ENCODE measurements at regions not wholly inside any gene's neighbourhood (a gene's known extent, or its start where the extent isn't known, plus 50 kb on each side); places are given as distances from the start of the nearest gene placed in this dataset.

- TF ChIP-seq CEBPB (tag; IDR thresholded peaks at IDR 0.05) = no peak
- TF ChIP-seq SREBF2 (CRISPR knock-in tag; IDR thresholded peaks at IDR 0.05) = no peak
- TF ChIP-seq TCF7L2 (IDR thresholded peaks at IDR 0.05; ENCODE audit: low read depth, low read length) = no peak
- TF ChIP-seq CHD4 (IDR thresholded peaks at IDR 0.05; ENCODE audit: insufficient read depth, insufficient replicate concordance, low read depth, low read length, poor library complexity, severe bottlenecking) = no peak
- TF ChIP-seq RBM25 (IDR thresholded peaks at IDR 0.05; ENCODE audit: low read depth, low read length, severe bottlenecking) = no peak
These were observed 249.3 kb upstream of the MAN1A1 start (continued) for GRCh38 chr6:119598883-119599282.

DNA sequence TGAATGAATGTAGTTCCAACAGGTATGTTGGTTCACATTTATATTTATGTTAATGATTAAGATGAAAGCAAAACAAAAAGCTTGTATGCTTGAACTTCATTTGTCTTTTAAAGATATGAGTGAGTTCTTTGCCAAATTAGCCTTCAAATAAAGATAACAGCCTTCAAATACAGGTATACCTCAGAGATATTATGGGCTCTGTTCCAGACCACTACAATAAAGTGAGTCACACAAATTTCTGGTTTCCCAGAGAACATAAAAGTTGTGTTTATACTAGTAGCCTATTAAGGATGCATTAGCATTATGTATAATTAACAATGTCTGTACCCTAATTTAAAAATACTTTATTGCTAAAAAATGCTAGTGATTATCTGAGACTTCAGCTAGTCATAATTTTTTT, 245.3 kb upstream of the MAN1A1 start:
- no peak overlapping the region for H3K9ac ChIP-seq (ENCODE audit: insufficient read depth in 1 of 2, low read depth in 2 of 2, low read length in 2 of 2)
- no peak overlapping the region for H3K4me2 ChIP-seq (ENCODE audit: insufficient read depth, low read length)
- H3K9me1 ChIP-seq (ENCODE audit: control insufficient read depth, insufficient read depth, low read length) = no peaks in the 10 kb centered on the region
- peaks cover under 1 to 6% of the 10 kb centered on the region in 2 experiments; a peak in 3 of 5 replicates for H3K4me1 ChIP-seq (replicated peaks in 1 of 2; ENCODE audit: control insufficient read depth in 2 of 2, insufficient read depth in 2 of 2, low read length in 2 of 2)
- FAIRE-seq (no peak), DNase-seq (ENCODE audit: extremely low read depth in 1 of 4, low spot score in 3 of 4) (no peak), ATAC-seq (no peak)
- H3K27me3 ChIP-seq (ENCODE audit: control insufficient read depth in 2 of 2, insufficient read depth in 2 of 2, low read length in 2 of 2) = no peaks in the 10 kb centered on the region
- H3K4me3 ChIP-seq = no peak overlapping the region
- intact Hi-C loops (cut with micrococcal nuclease) = no loop called here
- no peaks in the 10 kb centered on the region for H3K36me3 ChIP-seq (ENCODE audit: control insufficient read depth, insufficient read depth, low read length)
- no peak overlapping the region for H2AFZ ChIP-seq (ENCODE audit: low read depth, low read length)
- H3K79me2 ChIP-seq (ENCODE audit: control insufficient read depth, insufficient read depth, low read length) = no peaks in the 10 kb centered on the region
- no peak overlapping the region for H3K27ac ChIP-seq (ENCODE audit: extremely low read depth, low read depth, low read length)
- no TSS peak for BruUV-seq (replicated peaks)
- ChIA-PET CTCF (ENCODE audit: low intra/inter-chr PET ratio) (no interaction called here), POLR2A (no interaction called here)
- no peaks in the 10 kb centered on the region for H4K20me1 ChIP-seq (replicated peaks; ENCODE audit: control insufficient read depth, insufficient read depth, low read length)
- H3K9me3 ChIP-seq (replicated peaks; ENCODE audit: control insufficient read depth, insufficient read depth, low read depth, low read length) = no peaks in the 10 kb centered on the region
- in situ Hi-C loops (cut with MboI) = no loop called here
- no peak for TF ChIP-seq FOXP4 (CRISPR knock-in tag; IDR thresholded peaks at IDR 0.05; ENCODE audit: borderline replicate concordance)
- TF ChIP-seq, protein P1, sequence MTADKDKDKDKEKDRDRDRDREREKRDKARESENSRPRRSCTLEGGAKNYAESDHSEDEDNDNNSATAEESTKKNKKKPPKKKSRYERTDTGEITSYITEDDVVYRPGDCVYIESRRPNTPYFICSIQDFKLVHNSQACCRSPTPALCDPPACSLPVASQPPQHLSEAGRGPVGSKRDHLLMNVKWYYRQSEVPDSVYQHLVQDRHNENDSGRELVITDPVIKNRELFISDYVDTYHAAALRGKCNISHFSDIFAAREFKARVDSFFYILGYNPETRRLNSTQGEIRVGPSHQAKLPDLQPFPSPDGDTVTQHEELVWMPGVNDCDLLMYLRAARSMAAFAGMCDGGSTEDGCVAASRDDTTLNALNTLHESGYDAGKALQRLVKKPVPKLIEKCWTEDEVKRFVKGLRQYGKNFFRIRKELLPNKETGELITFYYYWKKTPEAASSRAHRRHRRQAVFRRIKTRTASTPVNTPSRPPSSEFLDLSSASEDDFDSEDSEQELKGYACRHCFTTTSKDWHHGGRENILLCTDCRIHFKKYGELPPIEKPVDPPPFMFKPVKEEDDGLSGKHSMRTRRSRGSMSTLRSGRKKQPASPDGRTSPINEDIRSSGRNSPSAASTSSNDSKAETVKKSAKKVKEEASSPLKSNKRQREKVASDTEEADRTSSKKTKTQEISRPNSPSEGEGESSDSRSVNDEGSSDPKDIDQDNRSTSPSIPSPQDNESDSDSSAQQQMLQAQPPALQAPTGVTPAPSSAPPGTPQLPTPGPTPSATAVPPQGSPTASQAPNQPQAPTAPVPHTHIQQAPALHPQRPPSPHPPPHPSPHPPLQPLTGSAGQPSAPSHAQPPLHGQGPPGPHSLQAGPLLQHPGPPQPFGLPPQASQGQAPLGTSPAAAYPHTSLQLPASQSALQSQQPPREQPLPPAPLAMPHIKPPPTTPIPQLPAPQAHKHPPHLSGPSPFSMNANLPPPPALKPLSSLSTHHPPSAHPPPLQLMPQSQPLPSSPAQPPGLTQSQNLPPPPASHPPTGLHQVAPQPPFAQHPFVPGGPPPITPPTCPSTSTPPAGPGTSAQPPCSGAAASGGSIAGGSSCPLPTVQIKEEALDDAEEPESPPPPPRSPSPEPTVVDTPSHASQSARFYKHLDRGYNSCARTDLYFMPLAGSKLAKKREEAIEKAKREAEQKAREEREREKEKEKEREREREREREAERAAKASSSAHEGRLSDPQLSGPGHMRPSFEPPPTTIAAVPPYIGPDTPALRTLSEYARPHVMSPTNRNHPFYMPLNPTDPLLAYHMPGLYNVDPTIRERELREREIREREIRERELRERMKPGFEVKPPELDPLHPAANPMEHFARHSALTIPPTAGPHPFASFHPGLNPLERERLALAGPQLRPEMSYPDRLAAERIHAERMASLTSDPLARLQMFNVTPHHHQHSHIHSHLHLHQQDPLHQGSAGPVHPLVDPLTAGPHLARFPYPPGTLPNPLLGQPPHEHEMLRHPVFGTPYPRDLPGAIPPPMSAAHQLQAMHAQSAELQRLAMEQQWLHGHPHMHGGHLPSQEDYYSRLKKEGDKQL (CRISPR knock-in tag; IDR thresholded peaks at IDR 0.05; ENCODE audit: borderline replicate concordance) = no peak
- TF ChIP-seq ZNF830 (CRISPR knock-in tag; IDR thresholded peaks at IDR 0.05) = no peak
- no peak for TF ChIP-seq MTA1 (IDR thresholded peaks at IDR 0.05; ENCODE audit: borderline replicate concordance)
- no peak for TF ChIP-seq FOS (IDR thresholded peaks at IDR 0.05; ENCODE audit: extremely low read depth, insufficient read length)
- TF ChIP-seq IFI16 (CRISPR knock-in tag; IDR thresholded peaks at IDR 0.05) = no peak
- TF ChIP-seq HNRNPH1 (optimal IDR thresholded peaks at IDR 0.05; ENCODE audit: low read depth, low read length) = no peak
- TF ChIP-seq, protein P2, sequence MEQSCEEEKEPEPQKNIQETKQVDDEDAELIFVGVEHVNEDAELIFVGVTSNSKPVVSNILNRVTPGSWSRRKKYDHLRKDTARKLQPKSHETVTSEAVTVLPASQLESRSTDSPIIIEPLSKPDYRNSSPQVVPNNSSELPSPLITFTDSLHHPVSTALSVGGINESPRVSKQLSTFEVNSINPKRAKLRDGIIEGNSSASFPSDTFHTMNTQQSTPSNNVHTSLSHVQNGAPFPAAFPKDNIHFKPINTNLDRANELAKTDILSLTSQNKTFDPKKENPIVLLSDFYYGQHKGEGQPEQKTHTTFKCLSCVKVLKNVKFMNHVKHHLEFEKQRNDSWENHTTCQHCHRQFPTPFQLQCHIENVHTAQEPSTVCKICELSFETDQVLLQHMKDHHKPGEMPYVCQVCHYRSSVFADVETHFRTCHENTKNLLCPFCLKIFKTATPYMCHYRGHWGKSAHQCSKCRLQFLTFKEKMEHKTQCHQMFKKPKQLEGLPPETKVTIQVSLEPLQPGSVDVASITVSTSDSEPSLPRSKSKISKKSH (CRISPR knock-in tag; IDR thresholded peaks at IDR 0.05) = no peak
- TF ChIP-seq POLR2AphosphoS2 (IDR thresholded peaks at IDR 0.05; ENCODE audit: low read length) = no peak
